ENCODE measurements at regions not wholly inside any gene's neighbourhood (a gene's known extent, or its start where the extent isn't known, plus 50 kb on each side); places are given as distances from the start of the nearest gene placed in this dataset.

- TF ChIP-seq CTCF (IDR thresholded peaks at IDR 0.05 in 2 of 3, conservative IDR thresholded peaks at IDR 0.05 in 1 of 3; ENCODE audit: control insufficient read depth in 2 of 3, extremely low read depth in 1 of 3, insufficient read depth in 1 of 3, low read depth in 3 of 3, low read length in 3 of 3) (no peak), POLR2A (IDR thresholded peaks at IDR 0.05; ENCODE audit: low read depth, low read length) (no peak)
- TF ChIP-seq, protein P1, sequence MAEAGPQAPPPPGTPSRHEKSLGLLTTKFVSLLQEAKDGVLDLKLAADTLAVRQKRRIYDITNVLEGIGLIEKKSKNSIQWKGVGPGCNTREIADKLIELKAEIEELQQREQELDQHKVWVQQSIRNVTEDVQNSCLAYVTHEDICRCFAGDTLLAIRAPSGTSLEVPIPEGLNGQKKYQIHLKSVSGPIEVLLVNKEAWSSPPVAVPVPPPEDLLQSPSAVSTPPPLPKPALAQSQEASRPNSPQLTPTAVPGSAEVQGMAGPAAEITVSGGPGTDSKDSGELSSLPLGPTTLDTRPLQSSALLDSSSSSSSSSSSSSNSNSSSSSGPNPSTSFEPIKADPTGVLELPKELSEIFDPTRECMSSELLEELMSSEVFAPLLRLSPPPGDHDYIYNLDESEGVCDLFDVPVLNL (IDR thresholded peaks at IDR 0.05; ENCODE audit: low read depth, low read length), result no peak
Observed at GRCh38 chr13:33694546-33694945, 123.4 kb upstream of the RFC3 start.

Measured in GM12878 (cell line).